ENCODE measurements at regions not wholly inside any gene's neighbourhood (a gene's known extent, or its start where the extent isn't known, plus 50 kb on each side); places are given as distances from the start of the nearest gene placed in this dataset.
A peak's percentile ranks its signal among the peaks of the same experiment; 100 is the strongest.

DNA sequence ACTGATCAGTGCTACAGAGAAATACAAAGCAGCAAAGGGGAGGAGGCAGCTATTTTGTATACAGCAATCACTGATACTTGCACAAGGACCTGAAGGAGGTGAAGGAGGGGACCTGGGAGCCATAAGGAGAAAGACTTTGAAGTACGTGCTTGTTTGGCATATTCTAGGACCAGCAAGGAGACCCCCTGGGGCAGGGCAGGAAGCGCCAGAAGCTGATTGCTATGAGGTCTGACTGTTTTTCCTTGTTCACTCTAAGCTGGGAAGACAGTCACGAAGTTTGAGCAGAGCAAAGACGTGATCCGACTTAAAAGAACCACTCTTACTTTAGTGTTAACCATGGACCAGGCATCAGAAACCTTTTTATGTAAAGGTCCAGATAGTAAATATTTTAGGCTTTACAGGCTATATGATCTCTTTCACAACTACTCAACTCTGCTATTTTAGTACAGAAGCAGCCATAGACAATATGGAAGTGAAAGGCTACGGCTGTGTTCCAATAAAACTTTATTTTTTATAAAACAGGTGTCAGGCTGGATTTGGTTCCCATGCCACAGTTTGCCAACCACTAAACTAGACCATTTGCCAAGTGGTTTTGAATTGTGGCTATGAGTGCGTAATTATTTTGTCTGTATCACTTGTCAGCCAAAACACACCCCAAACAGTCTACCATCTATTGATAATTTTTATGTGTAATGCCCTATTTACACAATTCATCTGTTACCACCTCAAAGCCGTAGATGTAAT is 217.9 kb downstream of the PRL start:
- Mint-ChIP-seq H3K27ac (no peak overlapping the region), H3K27me3 (ENCODE audit: low read depth) (peaks cover 5% of the 10 kb centered on the region), H3K36me3 (ENCODE audit: insufficient read depth in 2 of 2) (peaks cover 0 to 3% of the 10 kb centered on the region in 2 donors), H3K9me3 (no peaks in the 10 kb centered on the region), H3K4me3 (no peak overlapping the region), H3K4me1 (ENCODE audit: low read depth) (no peaks in the 10 kb centered on the region)
- DNase-seq (no peak), ATAC-seq (replicated peaks in 1 of 2) (no peak)

DNA sequence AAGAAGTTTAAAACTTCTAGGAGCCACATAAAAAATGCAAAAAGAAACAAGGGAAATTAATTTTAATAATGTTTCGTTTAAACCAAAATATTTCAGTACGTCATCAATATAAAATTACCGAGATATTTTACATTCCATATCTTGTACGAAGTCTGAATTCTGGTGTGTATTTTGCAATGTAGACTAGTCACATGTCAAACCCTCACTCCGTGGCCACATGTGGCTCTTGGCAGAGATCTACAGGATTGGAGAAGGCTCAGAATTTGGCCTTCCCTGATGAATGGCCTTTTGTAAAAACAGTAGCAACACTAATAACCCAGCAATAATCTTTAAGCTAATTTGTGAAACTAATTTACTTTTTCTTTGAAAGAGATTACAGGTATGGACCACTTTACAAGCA is 217.1 kb downstream of the PRL start:
- Mint-ChIP-seq H3K27ac (no peak overlapping the region), H3K27me3 (ENCODE audit: low read depth) (no peaks in the 10 kb centered on the region), H3K36me3 (ENCODE audit: insufficient read depth in 2 of 2) (no peaks in the 10 kb centered on the region), H3K4me3 (no peak overlapping the region), H3K4me1 (ENCODE audit: low read depth) (no peaks in the 10 kb centered on the region), H3K9me3 (no peaks in the 10 kb centered on the region)
- no peak for DNase-seq
- ATAC-seq (replicated peaks in 1 of 2), result no peak

DNA sequence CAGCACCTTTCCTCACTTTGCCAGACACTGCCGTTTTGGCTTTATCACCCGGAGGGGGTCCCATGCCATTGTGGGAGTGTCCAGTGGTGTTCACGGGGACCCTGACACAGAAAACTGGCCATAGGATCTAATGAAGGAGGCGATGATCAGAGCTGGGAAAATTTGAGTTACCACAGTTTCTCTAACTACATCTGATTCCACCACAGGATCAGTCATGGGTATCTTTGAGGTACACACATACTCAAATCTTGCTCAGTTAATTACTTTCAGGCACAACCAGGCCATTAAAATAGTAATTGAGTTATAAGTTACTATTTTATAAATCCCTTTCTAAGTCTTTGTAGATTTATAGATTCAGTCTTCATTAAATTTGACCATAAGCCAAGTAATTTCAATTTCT is 215.1 kb downstream of the PRL start:
- ATAC-seq (replicated peaks in 1 of 2) (no peak), DNase-seq (no peak)
- Mint-ChIP-seq H3K9me3 (peaks cover 3% of the 10 kb centered on the region in 2 donors), H3K4me1 (ENCODE audit: low read depth) (no peaks in the 10 kb centered on the region), H3K4me3 (no peak overlapping the region), H3K27ac (no peak overlapping the region), H3K36me3 (ENCODE audit: insufficient read depth in 2 of 2) (no peaks in the 10 kb centered on the region), H3K27me3 (ENCODE audit: low read depth) (no peaks in the 10 kb centered on the region)

DNA sequence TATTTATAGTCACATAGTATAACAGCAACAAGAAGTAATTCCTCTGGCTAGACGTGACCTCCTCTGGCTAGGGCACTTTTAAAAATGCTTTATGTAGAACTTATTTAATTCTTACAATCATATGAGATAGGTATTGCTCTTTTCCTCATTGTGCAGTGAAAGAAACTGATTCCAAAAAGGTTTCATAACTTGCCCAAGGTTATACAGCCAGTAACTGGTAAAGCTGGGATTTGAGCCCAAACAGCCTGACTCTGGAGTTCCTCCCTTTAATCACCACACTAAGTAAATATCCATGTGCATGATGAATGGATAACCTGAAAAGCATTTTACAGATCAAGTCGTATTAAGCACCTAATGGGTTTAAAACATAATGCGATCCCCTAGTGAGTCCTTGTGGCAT is 214.6 kb downstream of the PRL start:
- no peaks in the 10 kb centered on the region for H3K4me1 Mint-ChIP-seq (ENCODE audit: low read depth)
- no peak overlapping the region for H3K4me3 Mint-ChIP-seq
- ATAC-seq (replicated peaks in 1 of 2), result no peak
- H3K36me3 Mint-ChIP-seq (ENCODE audit: insufficient read depth in 2 of 2), result no peaks in the 10 kb centered on the region
- H3K27ac Mint-ChIP-seq, result no peak overlapping the region
- H3K27me3 Mint-ChIP-seq (ENCODE audit: low read depth), result no peaks in the 10 kb centered on the region
- peaks cover 3% of the 10 kb centered on the region in 2 donors for H3K9me3 Mint-ChIP-seq
- no peak for DNase-seq

DNA sequence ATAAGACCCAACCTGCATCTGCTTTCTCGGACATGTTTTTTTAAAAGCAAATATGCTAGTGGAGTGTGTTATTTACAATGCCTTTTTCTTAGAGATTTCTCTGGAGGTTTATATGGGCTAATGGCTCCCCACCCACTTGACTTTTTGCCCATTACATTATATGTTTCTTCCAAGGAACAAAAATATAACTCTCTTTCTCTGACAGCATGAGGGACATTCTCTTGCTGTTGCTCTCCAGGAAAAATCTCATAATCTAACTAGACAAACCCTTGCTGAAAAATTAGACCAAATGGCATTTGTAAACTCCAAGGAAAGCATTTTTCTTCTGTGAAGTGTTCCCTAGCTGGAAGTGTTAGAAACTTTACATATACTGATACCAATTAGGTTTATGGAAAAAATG is 213.7 kb downstream of the PRL start:
- H3K9me3 Mint-ChIP-seq, result peaks cover 3% of the 10 kb centered on the region in 2 donors
- no peak for ATAC-seq (replicated peaks in 1 of 2)
- peaks cover 4% of the 10 kb centered on the region for H3K4me1 Mint-ChIP-seq (ENCODE audit: low read depth)
- no peaks in the 10 kb centered on the region for H3K36me3 Mint-ChIP-seq (ENCODE audit: insufficient read depth in 2 of 2)
- DNase-seq, result no peak
- no peak overlapping the region for H3K4me3 Mint-ChIP-seq
- H3K27ac Mint-ChIP-seq, result no peak overlapping the region
- H3K27me3 Mint-ChIP-seq (ENCODE audit: low read depth), result no peaks in the 10 kb centered on the region

DNA sequence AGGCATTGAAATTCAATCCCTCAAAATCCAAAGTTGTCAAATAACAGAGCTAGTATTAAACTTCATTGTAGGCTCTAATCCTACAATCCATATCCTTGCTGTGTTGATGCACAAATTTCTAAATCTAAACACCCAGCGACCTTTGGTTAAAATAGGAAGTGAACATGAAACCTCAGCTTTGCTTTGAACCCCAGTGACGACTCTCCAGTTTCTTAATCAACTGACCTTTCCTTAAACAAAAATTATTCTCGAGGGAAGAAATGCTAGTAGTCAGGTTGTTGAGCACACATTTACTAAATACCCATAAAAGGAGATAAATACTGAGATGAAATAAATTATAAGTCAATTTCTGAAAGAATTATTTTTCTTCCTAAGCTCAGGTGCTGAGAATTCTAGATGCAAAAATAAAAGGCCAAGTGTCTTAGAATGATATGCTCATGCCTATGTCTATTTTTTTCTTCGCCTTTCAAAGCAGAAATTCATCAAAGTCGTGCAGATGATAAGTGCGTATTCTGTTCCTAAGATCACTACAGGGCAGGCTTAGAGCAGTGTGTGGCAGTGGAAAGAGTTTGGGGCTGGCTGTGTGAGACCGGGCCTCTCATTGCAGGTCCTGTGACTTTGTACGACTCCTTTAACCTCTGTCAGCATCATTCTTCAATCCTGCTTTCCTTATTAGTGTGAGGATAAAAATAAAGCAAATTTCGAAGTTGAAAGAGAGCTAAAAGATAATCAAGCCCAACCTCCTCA is 208.7 kb downstream of the PRL start:
- Mint-ChIP-seq H3K9me3 (peaks cover 3% of the 10 kb centered on the region in 2 donors), H3K4me1 (ENCODE audit: low read depth) (peaks cover 16% of the 10 kb centered on the region), H3K4me3 (peak overlapping the region in 1 of 2 donors; percentile 10), H3K36me3 (ENCODE audit: insufficient read depth in 2 of 2) (no peaks in the 10 kb centered on the region), H3K27me3 (ENCODE audit: low read depth) (no peaks in the 10 kb centered on the region), H3K27ac (no peak overlapping the region)
- ATAC-seq (replicated peaks in 1 of 2) (no peak), DNase-seq (no peak)

DNA sequence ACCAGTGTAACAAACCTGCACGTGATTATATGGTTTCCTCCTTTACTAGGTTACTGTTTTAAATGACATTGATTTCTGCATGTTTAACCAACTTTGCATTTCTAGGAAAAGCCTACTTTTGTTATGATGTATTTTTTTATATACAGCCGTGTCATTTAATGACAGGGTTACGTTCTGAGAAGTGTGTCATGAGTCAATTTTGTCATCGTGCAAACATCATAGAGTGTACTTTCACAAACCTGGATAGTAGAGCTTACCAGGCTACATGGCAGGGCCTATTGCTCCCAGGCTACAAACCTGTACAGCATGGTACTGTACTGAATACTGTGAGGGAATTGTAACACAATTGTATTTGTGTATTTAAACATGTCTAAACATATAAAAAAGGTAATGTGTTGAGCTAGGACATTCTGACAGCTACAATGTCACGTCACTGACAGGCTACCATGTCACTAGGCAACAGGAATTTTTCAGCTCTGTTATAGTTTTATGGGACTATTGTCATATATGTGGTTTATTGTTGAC is 205.3 kb downstream of the PRL start:
- Mint-ChIP-seq H3K4me3 (peak overlapping the region in 1 of 2 donors; percentile 36), H3K27ac (peak overlapping the region; percentile 75)

DNA sequence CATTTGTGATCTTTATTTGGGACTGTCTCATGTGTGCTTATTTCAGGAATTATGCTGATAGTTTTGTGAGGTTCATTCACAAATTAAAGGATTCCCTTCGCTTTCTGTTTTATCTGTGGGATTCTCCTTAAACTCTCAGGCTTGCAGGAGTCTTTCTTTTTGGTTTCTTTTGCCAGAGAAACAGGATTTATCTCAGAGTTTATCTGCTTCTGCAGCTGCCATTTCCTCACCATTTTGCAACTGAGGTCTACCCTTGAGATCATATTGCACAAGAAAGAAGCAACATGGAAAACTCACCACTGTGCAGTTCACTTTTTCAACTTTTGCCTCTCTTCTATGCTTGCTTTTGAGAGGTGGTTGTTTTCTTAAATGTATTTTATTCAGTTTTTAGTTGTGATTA is 201.0 kb downstream of the PRL start:
- no peak overlapping the region for H3K4me3 Mint-ChIP-seq
- DNase-seq, result no peak
- peaks cover 1% of the 10 kb centered on the region for H3K27me3 Mint-ChIP-seq (ENCODE audit: low read depth)
- peaks cover 19% of the 10 kb centered on the region for H3K4me1 Mint-ChIP-seq (ENCODE audit: low read depth)
- no peak overlapping the region for H3K27ac Mint-ChIP-seq
- peaks cover 1 to 2% of the 10 kb centered on the region in 2 donors for H3K9me3 Mint-ChIP-seq
- no peaks in the 10 kb centered on the region for H3K36me3 Mint-ChIP-seq (ENCODE audit: insufficient read depth in 2 of 2)
- ATAC-seq (replicated peaks in 1 of 2), result no peak

More for the DNA sequence above, 205.3 kb downstream of the PRL start:
- Mint-ChIP-seq H3K4me1 (ENCODE audit: low read depth) (peaks cover 22% of the 10 kb centered on the region), H3K9me3 (peaks cover 1 to 2% of the 10 kb centered on the region in 2 donors), H3K27me3 (ENCODE audit: low read depth) (no peaks in the 10 kb centered on the region), H3K36me3 (ENCODE audit: insufficient read depth in 2 of 2) (no peaks in the 10 kb centered on the region)
- DNase-seq (peak; percentile 3 to 4), ATAC-seq (replicated peaks in 1 of 2) (peak; percentile 95 to 98)

DNA sequence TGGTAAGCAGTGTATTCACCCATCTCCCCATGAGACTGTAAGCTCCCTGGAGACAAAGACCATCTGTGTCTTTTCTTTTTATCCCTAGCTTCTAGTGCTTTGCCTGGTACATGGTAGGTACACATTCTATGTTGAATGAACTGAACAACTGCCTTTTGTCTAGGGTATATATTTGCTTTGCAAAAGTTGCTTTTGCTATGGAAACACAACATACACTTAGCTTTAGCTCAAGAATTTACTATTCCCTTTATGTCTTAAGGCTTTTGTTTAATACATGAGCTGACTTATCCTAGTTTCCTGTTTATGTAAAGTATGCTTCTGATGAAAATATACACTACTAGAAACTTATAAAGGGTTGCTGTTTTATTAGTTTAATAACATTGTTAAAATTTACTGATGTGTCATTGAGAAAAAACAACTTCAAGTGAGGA is 198.2 kb downstream of the PRL start:
- ATAC-seq (replicated peaks in 1 of 2), result no peak
- peaks cover 4% of the 10 kb centered on the region in 2 donors for H3K9me3 Mint-ChIP-seq
- H3K4me1 Mint-ChIP-seq (ENCODE audit: low read depth), result peaks cover 25% of the 10 kb centered on the region
- peaks cover 11% of the 10 kb centered on the region for H3K27me3 Mint-ChIP-seq (ENCODE audit: low read depth)
- no peak overlapping the region for H3K4me3 Mint-ChIP-seq
- peaks cover 2 to 6% of the 10 kb centered on the region in 2 donors for H3K36me3 Mint-ChIP-seq (ENCODE audit: insufficient read depth in 2 of 2)
- DNase-seq, result no peak
- H3K27ac Mint-ChIP-seq, result no peak overlapping the region

DNA sequence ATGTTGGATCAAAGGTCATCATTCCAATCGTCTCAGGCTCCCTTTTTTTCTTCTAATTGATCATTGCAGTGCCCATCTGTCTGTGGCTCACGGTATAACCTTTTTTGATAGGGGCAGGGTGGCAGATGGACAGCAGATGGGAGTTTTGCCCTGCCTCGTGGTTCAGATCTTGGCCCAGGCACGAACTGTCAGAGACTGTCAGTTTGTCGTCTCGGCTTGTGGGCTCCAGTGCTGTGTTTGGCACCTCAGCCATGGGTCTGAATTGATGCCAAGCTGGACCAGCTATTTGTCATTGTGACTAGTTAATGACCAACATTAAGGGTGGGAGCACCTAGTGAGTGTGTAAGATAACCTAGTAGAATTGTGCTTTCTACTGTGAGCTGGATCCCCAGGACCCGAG is 197.6 kb downstream of the PRL start:
- Mint-ChIP-seq H3K4me3 (no peak overlapping the region), H3K36me3 (ENCODE audit: insufficient read depth in 2 of 2) (peaks cover 2 to 10% of the 10 kb centered on the region in 2 donors), H3K4me1 (ENCODE audit: low read depth) (peaks cover 25% of the 10 kb centered on the region), H3K27ac (no peak overlapping the region), H3K9me3 (peaks cover 4 to 5% of the 10 kb centered on the region in 2 donors), H3K27me3 (ENCODE audit: low read depth) (peaks cover 11% of the 10 kb centered on the region)
- DNase-seq (no peak), ATAC-seq (replicated peaks in 1 of 2) (no peak)

DNA sequence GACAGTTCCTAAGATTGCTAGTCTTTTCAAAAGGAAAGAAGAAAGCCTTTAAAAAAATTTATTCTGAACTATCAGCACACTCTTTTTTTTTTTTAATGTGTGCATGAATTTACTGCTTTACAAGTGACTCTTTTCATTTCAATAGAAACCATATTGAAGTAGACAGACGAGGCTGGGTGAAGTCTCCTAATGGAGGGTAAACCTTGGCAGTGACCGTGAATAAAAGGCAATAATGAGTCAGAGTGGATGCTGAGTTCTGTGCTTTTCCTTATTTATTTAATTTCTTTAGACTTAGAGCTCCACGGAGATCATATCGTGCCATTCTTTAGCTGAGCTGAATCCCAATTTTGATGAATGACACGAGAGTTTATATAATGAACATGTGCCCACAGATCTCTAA is 196.9 kb downstream of the PRL start:
- no peak for DNase-seq
- no peak for ATAC-seq (replicated peaks in 1 of 2)
- Mint-ChIP-seq H3K9me3 (peaks cover 6 to 9% of the 10 kb centered on the region in 2 donors), H3K36me3 (ENCODE audit: insufficient read depth in 2 of 2) (peaks cover 2 to 13% of the 10 kb centered on the region in 2 donors), H3K27ac (no peak overlapping the region), H3K4me3 (no peak overlapping the region), H3K4me1 (ENCODE audit: low read depth) (peaks cover 25% of the 10 kb centered on the region), H3K27me3 (ENCODE audit: low read depth) (peaks cover 16% of the 10 kb centered on the region)

DNA sequence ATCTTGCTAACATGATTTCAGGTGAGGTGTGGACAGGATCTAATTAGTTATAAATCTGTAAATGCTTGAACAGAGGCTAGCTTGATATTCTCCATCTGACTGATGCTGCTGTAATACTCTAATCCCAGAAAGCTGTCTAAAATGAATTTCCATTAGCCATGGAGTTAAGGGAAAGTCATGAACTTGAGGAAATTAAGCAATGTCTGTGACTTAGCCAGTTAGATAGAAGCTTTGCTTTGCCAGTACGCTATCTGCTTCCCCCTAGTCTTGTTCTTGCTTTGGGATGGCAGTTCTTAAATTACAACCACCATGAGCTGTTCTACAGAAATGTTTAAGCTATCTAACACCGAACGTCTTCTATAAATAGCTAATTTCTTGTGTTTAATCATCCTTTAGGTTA is 195.7 kb downstream of the PRL start:
- Mint-ChIP-seq H3K4me3 (no peak overlapping the region), H3K27ac (no peak overlapping the region), H3K4me1 (ENCODE audit: low read depth) (peaks cover 19% of the 10 kb centered on the region), H3K27me3 (ENCODE audit: low read depth) (peaks cover 17% of the 10 kb centered on the region), H3K9me3 (peaks cover 6 to 9% of the 10 kb centered on the region in 2 donors), H3K36me3 (ENCODE audit: insufficient read depth in 2 of 2) (peaks cover 2 to 13% of the 10 kb centered on the region in 2 donors)
- DNase-seq (no peak), ATAC-seq (replicated peaks in 1 of 2) (no peak)

DNA sequence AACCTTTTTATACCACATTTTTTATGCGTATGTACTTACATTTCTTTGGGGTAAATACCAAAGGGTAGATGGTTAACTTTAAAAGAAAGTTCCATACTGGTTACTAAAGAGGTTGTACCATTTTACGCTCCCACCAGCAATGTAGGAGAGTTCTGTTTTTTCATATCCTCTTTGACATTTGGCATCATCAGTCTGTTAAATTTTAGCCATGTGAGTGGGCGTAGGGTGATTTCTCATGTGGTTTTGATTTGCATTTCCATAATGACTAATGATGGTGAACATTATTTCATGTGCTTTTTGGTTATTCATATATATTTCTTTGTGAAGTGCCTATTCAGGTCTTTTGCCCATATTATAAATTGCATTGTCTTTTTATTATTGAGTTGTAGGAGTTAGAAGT is 194.2 kb downstream of the PRL start:
- ATAC-seq (replicated peaks in 1 of 2), result peak; percentile 51 to 56
- H3K4me3 Mint-ChIP-seq, result peak overlapping the region in 1 of 2 donors; percentile 17
- no peak overlapping the region for H3K27ac Mint-ChIP-seq

More for the DNA sequence above, 194.2 kb downstream of the PRL start:
- DNase-seq, result peak; percentile 3 to 24
- Mint-ChIP-seq H3K4me1 (ENCODE audit: low read depth) (peaks cover 19% of the 10 kb centered on the region), H3K9me3 (peaks cover 6 to 9% of the 10 kb centered on the region in 2 donors), H3K36me3 (ENCODE audit: insufficient read depth in 2 of 2) (peaks cover 2 to 13% of the 10 kb centered on the region in 2 donors), H3K27me3 (ENCODE audit: low read depth) (peaks cover 17% of the 10 kb centered on the region)
